ENCODE measurements at regions not wholly inside any gene's neighbourhood (a gene's known extent, or its start where the extent isn't known, plus 50 kb on each side); places are given as distances from the start of the nearest gene placed in this dataset.

- Histone ChIP-seq H3K9me3 (no peaks in the 10 kb centered on the region), H3K4me3 (ENCODE audit: low read depth in 1 of 2, low read length in 1 of 2) (no peak overlapping the region), H3K27me3 (no peaks in the 10 kb centered on the region), H3K4me1 (ENCODE audit: control insufficient read depth in 1 of 2, insufficient read depth in 1 of 2, low read depth in 1 of 2, low read length in 1 of 2) (no peaks in the 10 kb centered on the region), H3K27ac (no peak overlapping the region), H3K36me3 (no peaks in the 10 kb centered on the region)
- TF ChIP-seq CTCF (IDR thresholded peaks at IDR 0.05) = no peak
These were observed 434.8 kb upstream of the NPVF start for GRCh38 chr7:25662841-25663800.

GRCh38 chr7:25663877-25664276 is 435.6 kb upstream of the NPVF start:
- H3K27me3 ChIP-seq = no peaks in the 10 kb centered on the region
- no peak for TF ChIP-seq CTCF (IDR thresholded peaks at IDR 0.05)
- H3K4me1 ChIP-seq (ENCODE audit: control insufficient read depth in 1 of 2, insufficient read depth in 1 of 2, low read depth in 1 of 2, low read length in 1 of 2) = no peaks in the 10 kb centered on the region
- H3K4me3 ChIP-seq (ENCODE audit: low read depth in 1 of 2, low read length in 1 of 2) = no peak overlapping the region
- H3K36me3 ChIP-seq = no peaks in the 10 kb centered on the region
- H3K9me3 ChIP-seq = no peaks in the 10 kb centered on the region
- no peak overlapping the region for H3K27ac ChIP-seq

- no peaks in the 10 kb centered on the region for H3K4me1 ChIP-seq (ENCODE audit: control insufficient read depth in 1 of 2, insufficient read depth in 1 of 2, low read depth in 1 of 2, low read length in 1 of 2)
- H3K27ac ChIP-seq = no peak overlapping the region
- no peak for TF ChIP-seq CTCF (IDR thresholded peaks at IDR 0.05)
- H3K4me3 ChIP-seq (ENCODE audit: low read depth in 1 of 2, low read length in 1 of 2) = no peak overlapping the region
- H3K27me3 ChIP-seq = peaks cover 7% of the 10 kb centered on the region
- no peaks in the 10 kb centered on the region for H3K36me3 ChIP-seq
- no peaks in the 10 kb centered on the region for H3K9me3 ChIP-seq
These were observed 436.3 kb upstream of the NPVF start for GRCh38 chr7:25664593-25664992.

GRCh38 chr7:25665374-25665773 is 437.1 kb upstream of the NPVF start:
- peaks cover 12% of the 10 kb centered on the region for H3K27me3 ChIP-seq
- no peaks in the 10 kb centered on the region for H3K4me1 ChIP-seq (ENCODE audit: control insufficient read depth in 1 of 2, insufficient read depth in 1 of 2, low read depth in 1 of 2, low read length in 1 of 2)
- no peak for TF ChIP-seq CTCF (IDR thresholded peaks at IDR 0.05)

GRCh38 chr7:25665903-25666670 is 437.8 kb upstream of the NPVF start:
- TF ChIP-seq CTCF (IDR thresholded peaks at IDR 0.05) = no peak
- Histone ChIP-seq H3K36me3 (no peaks in the 10 kb centered on the region), H3K27me3 (peaks cover 19% of the 10 kb centered on the region), H3K27ac (no peak overlapping the region), H3K9me3 (no peaks in the 10 kb centered on the region), H3K4me3 (ENCODE audit: low read depth in 1 of 2, low read length in 1 of 2) (no peak overlapping the region), H3K4me1 (ENCODE audit: control insufficient read depth in 1 of 2, insufficient read depth in 1 of 2, low read depth in 1 of 2, low read length in 1 of 2) (no peaks in the 10 kb centered on the region)

More at GRCh38 chr7:25665374-25665773, 437.1 kb upstream of the NPVF start:
- no peaks in the 10 kb centered on the region for H3K9me3 ChIP-seq
- H3K27ac ChIP-seq = no peak overlapping the region
- no peaks in the 10 kb centered on the region for H3K36me3 ChIP-seq
- no peak overlapping the region for H3K4me3 ChIP-seq (ENCODE audit: low read depth in 1 of 2, low read length in 1 of 2)

Measured in neutrophil (primary cell).